ENCODE measurements at regions not wholly inside any gene's neighbourhood (a gene's known extent, or its start where the extent isn't known, plus 50 kb on each side); places are given as distances from the start of the nearest gene placed in this dataset.

- Histone ChIP-seq H3K27ac (ENCODE audit: extremely low read depth, low read depth, low read length) (no peak overlapping the region), H3K4me3 (ENCODE audit: low read depth, low read length) (no peak overlapping the region), H3K4me1 (ENCODE audit: control insufficient read depth, insufficient read depth, low read length) (0 out of 2 replicates have a peak, but pooled peaks cover 2% of the 10 kb centered on the region), H3K9me3 (ENCODE audit: control insufficient read depth, insufficient read depth, low read depth, low read length) (no peaks in the 10 kb centered on the region), H3K36me3 (ENCODE audit: control insufficient read depth in 2 of 2, insufficient read depth in 1 of 2, low read length in 2 of 2) (no peaks in the 10 kb centered on the region)
- ChIA-PET CTCF (interaction anchor here (1.2 to 1.6 kb wide), 2 partner anchors 359 to 540 kb away, joined by 3 to 6 read pairs; no protein-coding TSS in a partner anchor), POLR2A (no interaction called here)
- TF ChIP-seq, protein P1, sequence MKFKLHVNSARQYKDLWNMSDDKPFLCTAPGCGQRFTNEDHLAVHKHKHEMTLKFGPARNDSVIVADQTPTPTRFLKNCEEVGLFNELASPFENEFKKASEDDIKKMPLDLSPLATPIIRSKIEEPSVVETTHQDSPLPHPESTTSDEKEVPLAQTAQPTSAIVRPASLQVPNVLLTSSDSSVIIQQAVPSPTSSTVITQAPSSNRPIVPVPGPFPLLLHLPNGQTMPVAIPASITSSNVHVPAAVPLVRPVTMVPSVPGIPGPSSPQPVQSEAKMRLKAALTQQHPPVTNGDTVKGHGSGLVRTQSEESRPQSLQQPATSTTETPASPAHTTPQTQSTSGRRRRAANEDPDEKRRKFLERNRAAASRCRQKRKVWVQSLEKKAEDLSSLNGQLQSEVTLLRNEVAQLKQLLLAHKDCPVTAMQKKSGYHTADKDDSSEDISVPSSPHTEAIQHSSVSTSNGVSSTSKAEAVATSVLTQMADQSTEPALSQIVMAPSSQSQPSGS (tag by site-specific recombination; IDR thresholded peaks at IDR 0.05; ENCODE audit: low read depth) = no peak
- TF ChIP-seq ZXDB (tag by site-specific recombination; IDR thresholded peaks at IDR 0.05) = no peak
- no peak for TF ChIP-seq ZNF223 (tag by site-specific recombination; IDR thresholded peaks at IDR 0.05)
- TF ChIP-seq ZBTB49 (tag by site-specific recombination; IDR thresholded peaks at IDR 0.05; ENCODE audit: low read depth) = no peak
- no peak for TF ChIP-seq ZNF670 (tag by site-specific recombination; IDR thresholded peaks at IDR 0.05; ENCODE audit: low read depth)
- TF ChIP-seq GLIS1 (tag by site-specific recombination; IDR thresholded peaks at IDR 0.05) = no peak
- no peak for TF ChIP-seq HOXC10 (CRISPR knock-in tag; IDR thresholded peaks at IDR 0.05)
- TF ChIP-seq ZNF549 (tag by site-specific recombination; IDR thresholded peaks at IDR 0.05) = no peak
- TF ChIP-seq ZNF221 (tag by site-specific recombination; IDR thresholded peaks at IDR 0.05; ENCODE audit: borderline replicate concordance) = no peak
- no peak for TF ChIP-seq ZNF660 (tag by site-specific recombination; IDR thresholded peaks at IDR 0.05)
- no peak for TF ChIP-seq ZNF48 (tag by site-specific recombination; IDR thresholded peaks at IDR 0.05)
- no peak for TF ChIP-seq ZNF488 (tag by site-specific recombination; IDR thresholded peaks at IDR 0.05)
- no peak for TF ChIP-seq ZNF274 (IDR thresholded peaks at IDR 0.05; ENCODE audit: low read length)
- TF ChIP-seq ZNF274 (tag by site-specific recombination; IDR thresholded peaks at IDR 0.05; ENCODE audit: borderline replicate concordance) = no peak
- TF ChIP-seq ZNF138 (tag by site-specific recombination; IDR thresholded peaks at IDR 0.05; ENCODE audit: borderline replicate concordance) = no peak
- TF ChIP-seq ZNF626 (tag by site-specific recombination; IDR thresholded peaks at IDR 0.05) = no peak
- TF ChIP-seq, protein P2, sequence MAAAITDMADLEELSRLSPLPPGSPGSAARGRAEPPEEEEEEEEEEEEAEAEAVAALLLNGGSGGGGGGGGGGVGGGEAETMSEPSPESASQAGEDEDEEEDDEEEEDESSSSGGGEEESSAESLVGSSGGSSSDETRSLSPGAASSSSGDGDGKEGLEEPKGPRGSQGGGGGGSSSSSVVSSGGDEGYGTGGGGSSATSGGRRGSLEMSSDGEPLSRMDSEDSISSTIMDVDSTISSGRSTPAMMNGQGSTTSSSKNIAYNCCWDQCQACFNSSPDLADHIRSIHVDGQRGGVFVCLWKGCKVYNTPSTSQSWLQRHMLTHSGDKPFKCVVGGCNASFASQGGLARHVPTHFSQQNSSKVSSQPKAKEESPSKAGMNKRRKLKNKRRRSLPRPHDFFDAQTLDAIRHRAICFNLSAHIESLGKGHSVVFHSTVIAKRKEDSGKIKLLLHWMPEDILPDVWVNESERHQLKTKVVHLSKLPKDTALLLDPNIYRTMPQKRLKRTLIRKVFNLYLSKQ (tag by site-specific recombination; IDR thresholded peaks at IDR 0.05; ENCODE audit: borderline replicate concordance) = no peak
- TF ChIP-seq ZNF16 (tag by site-specific recombination; IDR thresholded peaks at IDR 0.05; ENCODE audit: low read depth) = no peak
Measured at GRCh38 chr18:55774505-55774904, 186.5 kb upstream of the TCF4 start.

DNA sequence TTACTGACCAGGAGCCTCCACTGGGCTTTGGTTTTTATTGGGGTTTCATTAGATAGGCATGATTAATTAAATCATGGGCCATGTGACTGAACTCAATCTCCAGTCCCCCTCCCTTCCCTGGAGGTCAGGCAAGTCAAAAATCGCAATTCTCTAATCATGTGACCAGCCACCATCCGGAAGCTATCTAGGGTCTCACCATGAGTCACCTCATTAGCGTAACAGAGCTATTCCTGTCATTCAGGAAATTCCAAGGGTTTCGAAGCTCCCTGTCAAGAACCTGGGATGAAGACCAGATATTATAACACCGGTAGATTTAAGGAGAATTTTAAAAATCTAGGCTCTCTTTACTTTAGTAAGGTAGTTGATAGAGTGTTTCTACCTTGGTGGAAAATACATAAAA, 180.3 kb upstream of the TCF4 start:
- H3K36me3 ChIP-seq (ENCODE audit: control insufficient read depth in 2 of 2, insufficient read depth in 1 of 2, low read length in 2 of 2) = no peaks in the 10 kb centered on the region
- POLR2A ChIA-PET = no interaction called here
- no peak overlapping the region for H3K27ac ChIP-seq (ENCODE audit: extremely low read depth, low read depth, low read length)
- TF ChIP-seq ZNF596 (tag by site-specific recombination; IDR thresholded peaks at IDR 0.05) (no peak), ZNF521 (tag by site-specific recombination; IDR thresholded peaks at IDR 0.05) (no peak), ZNF48 (tag by site-specific recombination; IDR thresholded peaks at IDR 0.05) (no peak)
- H3K4me1 ChIP-seq (ENCODE audit: control insufficient read depth, insufficient read depth, low read length) = no peaks in the 10 kb centered on the region
- no peaks in the 10 kb centered on the region for H3K9me3 ChIP-seq (ENCODE audit: control insufficient read depth, insufficient read depth, low read depth, low read length)
- H3K4me3 ChIP-seq (ENCODE audit: low read depth, low read length) = no peak overlapping the region
- CTCF ChIA-PET = interaction anchor here (0.5 to 1.2 kb wide), 2 partner anchors 11 to 55 kb away, joined by 3 read pairs; no protein-coding TSS in a partner anchor
